ENCODE measurements at regions not wholly inside any gene's neighbourhood (a gene's known extent, or its start where the extent isn't known, plus 50 kb on each side); places are given as distances from the start of the nearest gene placed in this dataset.

DNA sequence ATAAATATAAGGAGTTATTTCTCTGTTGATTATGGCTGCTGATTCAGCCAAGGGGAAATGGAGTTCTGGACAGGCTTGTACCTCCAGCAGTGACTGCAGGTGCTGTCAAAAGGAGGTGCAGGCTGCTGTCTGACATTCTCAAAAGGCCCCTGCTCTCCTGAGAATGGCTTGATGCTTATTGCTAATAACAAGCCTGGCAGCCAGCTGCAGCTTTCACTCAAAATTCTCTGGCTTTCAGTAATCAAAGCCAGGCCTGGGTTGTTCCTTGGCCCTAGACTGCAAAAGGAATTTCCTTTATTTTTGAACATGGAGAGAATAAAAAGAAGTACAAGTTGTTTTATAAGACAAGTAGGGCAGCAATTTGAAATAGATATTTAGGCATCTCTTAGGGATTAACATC is 575.9 kb downstream of the MID1IP1 start:
- TF ChIP-seq, protein P1, sequence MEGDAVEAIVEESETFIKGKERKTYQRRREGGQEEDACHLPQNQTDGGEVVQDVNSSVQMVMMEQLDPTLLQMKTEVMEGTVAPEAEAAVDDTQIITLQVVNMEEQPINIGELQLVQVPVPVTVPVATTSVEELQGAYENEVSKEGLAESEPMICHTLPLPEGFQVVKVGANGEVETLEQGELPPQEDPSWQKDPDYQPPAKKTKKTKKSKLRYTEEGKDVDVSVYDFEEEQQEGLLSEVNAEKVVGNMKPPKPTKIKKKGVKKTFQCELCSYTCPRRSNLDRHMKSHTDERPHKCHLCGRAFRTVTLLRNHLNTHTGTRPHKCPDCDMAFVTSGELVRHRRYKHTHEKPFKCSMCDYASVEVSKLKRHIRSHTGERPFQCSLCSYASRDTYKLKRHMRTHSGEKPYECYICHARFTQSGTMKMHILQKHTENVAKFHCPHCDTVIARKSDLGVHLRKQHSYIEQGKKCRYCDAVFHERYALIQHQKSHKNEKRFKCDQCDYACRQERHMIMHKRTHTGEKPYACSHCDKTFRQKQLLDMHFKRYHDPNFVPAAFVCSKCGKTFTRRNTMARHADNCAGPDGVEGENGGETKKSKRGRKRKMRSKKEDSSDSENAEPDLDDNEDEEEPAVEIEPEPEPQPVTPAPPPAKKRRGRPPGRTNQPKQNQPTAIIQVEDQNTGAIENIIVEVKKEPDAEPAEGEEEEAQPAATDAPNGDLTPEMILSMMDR (IDR thresholded peaks at IDR 0.05; ENCODE audit: low read depth, low read length), result no peak
- in situ Hi-C loops (cut with HindIII; ENCODE audit: low sequenced_read_pairs), result no loop called here
- H3K4me3 ChIP-seq (ENCODE audit: low read depth, low read length), result no peak overlapping the region
- no peak for DNase-seq (ENCODE audit: low read depth, low spot score)

DNA sequence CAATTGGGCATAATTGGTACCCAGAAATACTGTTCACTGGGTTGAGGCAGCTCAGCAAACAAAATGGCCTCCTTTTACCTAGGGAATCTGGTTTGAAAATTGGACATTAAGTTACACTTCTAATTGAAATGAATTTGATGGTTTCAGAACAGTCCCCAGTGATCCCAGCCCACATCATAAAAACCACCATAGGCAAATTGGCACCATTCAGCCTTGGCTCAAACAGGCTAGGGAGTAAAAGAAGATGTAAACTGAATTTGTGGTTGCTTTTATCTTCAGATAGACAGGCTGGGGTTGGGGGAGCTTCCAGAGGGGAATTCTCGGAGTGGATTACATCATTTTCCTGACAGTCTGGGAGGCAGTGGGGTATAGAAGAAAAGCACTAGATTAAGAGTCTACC is 576.5 kb downstream of the MID1IP1 start:
- in situ Hi-C loops (cut with HindIII; ENCODE audit: low sequenced_read_pairs), result no loop called here
- DNase-seq (ENCODE audit: low read depth, low spot score), result no peak
- H3K4me3 ChIP-seq (ENCODE audit: low read depth, low read length), result no peak overlapping the region
- TF ChIP-seq, protein P1 (IDR thresholded peaks at IDR 0.05; ENCODE audit: low read depth, low read length), result no peak

DNA sequence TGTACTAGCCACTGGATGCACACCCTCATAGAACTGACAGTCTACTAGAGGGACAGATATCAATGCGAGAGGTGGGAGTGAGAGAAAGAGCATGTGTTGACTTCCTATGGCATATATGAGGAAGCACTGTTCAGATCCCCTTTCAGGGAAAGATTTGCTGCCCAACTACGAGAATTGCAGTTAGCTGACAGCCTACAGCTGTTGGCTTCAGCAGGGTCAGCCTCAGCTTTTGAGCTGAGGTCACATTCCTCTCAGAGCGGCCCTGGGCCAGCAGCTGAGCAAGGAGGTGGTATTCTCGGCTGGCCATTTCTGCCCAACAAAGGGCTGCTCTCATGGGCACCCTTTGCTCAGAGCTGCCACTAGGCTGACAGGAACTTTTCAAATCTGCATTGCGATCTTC is 580.2 kb downstream of the MID1IP1 start:
- no peak overlapping the region for H3K4me3 ChIP-seq (ENCODE audit: low read depth, low read length)
- in situ Hi-C loops (cut with HindIII; ENCODE audit: low sequenced_read_pairs), result no loop called here
- no peak for DNase-seq (ENCODE audit: low read depth, low spot score)
- TF ChIP-seq, protein P1 (IDR thresholded peaks at IDR 0.05; ENCODE audit: low read depth, low read length), result no peak

DNA sequence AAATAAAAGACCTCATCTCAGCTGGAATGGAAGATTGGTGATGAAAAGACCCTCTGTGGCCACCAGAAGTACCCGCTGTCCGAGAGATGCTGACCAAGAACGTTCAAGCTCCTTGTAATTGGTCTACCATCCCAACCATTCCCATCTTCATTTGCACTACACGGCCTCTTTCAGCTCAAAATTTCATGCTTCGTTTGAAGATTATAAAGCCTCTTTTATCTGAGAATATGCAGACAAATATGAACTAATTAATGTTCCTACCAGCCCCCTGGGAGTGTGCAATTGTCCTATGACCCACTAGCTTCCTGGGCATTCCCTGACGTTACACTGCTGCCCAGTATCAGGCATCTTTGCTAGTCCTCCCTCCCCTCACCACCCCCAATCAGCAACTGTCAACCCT is 583.7 kb downstream of the MID1IP1 start:
- DNase-seq (ENCODE audit: low read depth, low spot score), result no peak
- no peak overlapping the region for H3K4me3 ChIP-seq (ENCODE audit: low read depth, low read length)
- TF ChIP-seq, protein P1 (IDR thresholded peaks at IDR 0.05; ENCODE audit: low read depth, low read length), result no peak
- in situ Hi-C loops (cut with HindIII; ENCODE audit: low sequenced_read_pairs), result no loop called here

DNA sequence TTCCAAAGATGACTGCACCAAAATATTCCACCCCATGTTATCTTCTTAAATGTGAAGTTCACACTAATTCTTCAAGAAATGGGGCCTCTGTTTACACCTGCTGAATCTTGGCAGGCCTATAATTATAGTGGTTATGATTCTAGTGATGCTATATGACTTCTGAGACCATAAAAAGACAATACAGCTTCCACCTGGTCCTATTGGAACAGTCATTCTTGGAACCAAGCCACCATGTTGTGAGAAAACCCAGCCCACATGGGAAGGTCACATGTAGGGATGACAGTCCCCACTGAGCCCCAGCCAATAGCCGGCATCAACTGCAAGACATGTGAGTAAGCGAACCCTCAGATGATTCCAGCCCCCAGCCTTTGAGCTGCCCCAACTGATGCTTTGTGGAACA is 587.5 kb downstream of the MID1IP1 start:
- DNase-seq (ENCODE audit: low read depth, low spot score), result no peak
- H3K4me3 ChIP-seq (ENCODE audit: low read depth, low read length), result no peak overlapping the region
- TF ChIP-seq, protein P1 (IDR thresholded peaks at IDR 0.05; ENCODE audit: low read depth, low read length), result no peak
- in situ Hi-C loops (cut with HindIII; ENCODE audit: low sequenced_read_pairs), result no loop called here

DNA sequence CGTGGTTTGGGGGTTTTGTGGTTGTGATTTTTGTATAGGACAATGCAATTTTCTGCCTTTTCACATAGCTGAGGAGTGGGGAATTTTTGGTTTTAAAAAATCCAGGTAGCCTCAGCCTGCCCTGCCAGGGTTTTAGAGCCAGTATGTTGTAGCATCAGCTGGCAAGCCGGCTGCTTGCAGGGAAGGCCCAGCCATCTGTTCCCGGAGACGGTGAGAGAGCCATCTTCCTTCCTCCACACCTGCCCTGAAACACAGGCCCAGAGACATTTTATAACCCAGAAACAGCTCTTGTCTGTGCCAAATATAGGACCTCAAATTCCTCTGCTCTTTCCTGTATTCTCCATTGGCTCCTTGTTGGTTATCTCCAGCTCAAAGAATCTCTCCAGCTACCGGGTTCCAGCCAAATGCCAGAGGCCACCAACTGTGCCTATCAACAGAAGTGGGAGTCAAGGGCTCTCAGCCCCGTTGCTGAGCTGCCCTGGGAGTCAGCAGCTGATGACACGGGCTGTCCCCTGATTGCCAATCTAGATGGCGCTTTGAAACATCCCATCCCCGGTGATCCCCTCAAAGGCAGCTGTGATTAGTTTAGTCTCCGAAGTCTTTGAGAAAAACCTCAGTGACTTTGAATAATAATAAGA is 595.2 kb downstream of the MID1IP1 start:
- TF ChIP-seq, protein P1 (IDR thresholded peaks at IDR 0.05; ENCODE audit: low read depth, low read length), result no peak
- in situ Hi-C loops (cut with HindIII; ENCODE audit: low sequenced_read_pairs), result no loop called here
- DNase-seq (ENCODE audit: low read depth, low spot score), result no peak
- no peak overlapping the region for H3K4me3 ChIP-seq (ENCODE audit: low read depth, low read length)
